Upper lobe of right lung (tissue), 1 donor: ENCODE measurements at regions not wholly inside any gene's neighbourhood (a gene's known extent, or its start where the extent isn't known, plus 50 kb on each side); places are given as distances from the start of the nearest gene placed in this dataset.
"Not testable (repeated sequence)": the region's sequence is repeated elsewhere in the genome, so short reads cannot be mapped to it uniquely, and the experiment has no call there.

ENCODE experiments used
- ATAC-seq: fragments of 200-7000 bp; cut with Tn5 transposase; one replicate; pipeline ENCODE4 v1.9.1; 2020; ENCODE audit warnings: mild to moderate bottlenecking, moderate library complexity
- DNase-seq: peaks from one replicate; pipeline ENCODE4 v3.0.0-alpha.2; 2020
- H3K27ac ChIP-seq: fragments of 200-600 bp; one replicate; pipeline ENCODE4 v1.8.0; 2022
- H3K27me3 ChIP-seq: fragments of 200-600 bp; one replicate; pipeline ENCODE4 v1.8.0; 2022; ENCODE audit warnings: mild to moderate bottlenecking
- H3K36me3 ChIP-seq: fragments of 200-600 bp; one replicate; pipeline ENCODE4 v1.8.0; 2022
- H3K4me1 ChIP-seq: fragments of 200-600 bp; one replicate; pipeline ENCODE4 v1.8.0; 2022
- H3K4me3 ChIP-seq: fragments of 200-600 bp; one replicate; pipeline ENCODE4 v1.8.0; 2022; ENCODE audit warnings: mild to moderate bottlenecking
- H3K9me3 ChIP-seq: fragments of 200-600 bp; one replicate; pipeline ENCODE4 v1.8.0; 2022
- intact Hi-C: fragments of 100-400 bp; cut with DNase I; formaldehyde crosslinking; loops from one replicate; pipeline ENCODE4 v1.11.0; 2022
- TF ChIP-seq, protein P1 (sequence below): fragments of 200-600 bp; IDR thresholded peaks from one replicate; pipeline ENCODE4 v1.8.0; 2022; ENCODE audit warnings: antibody characterized with exemption
- donor health status: DM: no; HTN: yes; CAD: no; lungs with severe emphysema.

DNA sequence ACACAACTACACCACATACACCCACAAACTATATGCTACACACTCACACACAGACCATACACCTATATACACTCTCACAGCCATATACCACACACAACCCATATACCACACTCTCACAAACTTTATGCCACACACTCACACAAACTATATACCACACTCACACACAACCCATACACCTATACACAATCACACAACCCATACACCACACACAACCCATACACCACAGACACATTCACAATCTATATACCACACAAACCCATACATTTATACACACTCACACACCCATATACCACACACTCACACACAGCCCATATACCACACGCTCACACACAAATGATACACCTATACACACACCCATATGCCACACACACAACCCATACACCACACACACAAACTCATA lies 163.3 kb downstream of the TMEM121 start:
- no peaks in the 10 kb centered on the region for H3K4me1 ChIP-seq
- no peaks in the 10 kb centered on the region for H3K36me3 ChIP-seq
- intact Hi-C loops, result no loop called here
- H3K9me3 ChIP-seq, result no peaks in the 10 kb centered on the region
- TF ChIP-seq, protein P1, sequence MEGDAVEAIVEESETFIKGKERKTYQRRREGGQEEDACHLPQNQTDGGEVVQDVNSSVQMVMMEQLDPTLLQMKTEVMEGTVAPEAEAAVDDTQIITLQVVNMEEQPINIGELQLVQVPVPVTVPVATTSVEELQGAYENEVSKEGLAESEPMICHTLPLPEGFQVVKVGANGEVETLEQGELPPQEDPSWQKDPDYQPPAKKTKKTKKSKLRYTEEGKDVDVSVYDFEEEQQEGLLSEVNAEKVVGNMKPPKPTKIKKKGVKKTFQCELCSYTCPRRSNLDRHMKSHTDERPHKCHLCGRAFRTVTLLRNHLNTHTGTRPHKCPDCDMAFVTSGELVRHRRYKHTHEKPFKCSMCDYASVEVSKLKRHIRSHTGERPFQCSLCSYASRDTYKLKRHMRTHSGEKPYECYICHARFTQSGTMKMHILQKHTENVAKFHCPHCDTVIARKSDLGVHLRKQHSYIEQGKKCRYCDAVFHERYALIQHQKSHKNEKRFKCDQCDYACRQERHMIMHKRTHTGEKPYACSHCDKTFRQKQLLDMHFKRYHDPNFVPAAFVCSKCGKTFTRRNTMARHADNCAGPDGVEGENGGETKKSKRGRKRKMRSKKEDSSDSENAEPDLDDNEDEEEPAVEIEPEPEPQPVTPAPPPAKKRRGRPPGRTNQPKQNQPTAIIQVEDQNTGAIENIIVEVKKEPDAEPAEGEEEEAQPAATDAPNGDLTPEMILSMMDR, result no peak
- H3K27ac ChIP-seq, result no peak overlapping the region
- H3K27me3 ChIP-seq, result no peaks in the 10 kb centered on the region
- ATAC-seq (no peak), DNase-seq (no peak)
- no peak overlapping the region for H3K4me3 ChIP-seq

DNA sequence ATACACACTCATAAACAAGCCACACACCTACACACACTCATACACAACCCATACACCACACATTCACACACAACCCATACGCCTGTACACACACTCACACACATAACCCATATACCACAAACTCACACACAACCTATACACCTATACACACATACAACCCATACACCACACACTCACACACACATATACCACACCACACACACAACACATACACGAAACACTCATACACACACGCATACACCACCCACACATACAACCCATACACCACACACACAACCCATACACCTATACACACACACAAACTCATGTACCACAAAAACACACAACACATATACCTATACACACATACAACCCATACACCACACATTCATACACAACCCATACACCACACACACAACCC lies 164.3 kb downstream of the TMEM121 start:
- Histone ChIP-seq H3K36me3 (no peaks in the 10 kb centered on the region), H3K9me3 (no peaks in the 10 kb centered on the region), H3K4me3 (no peak overlapping the region), H3K4me1 (no peaks in the 10 kb centered on the region), H3K27ac (no peak overlapping the region), H3K27me3 (no peaks in the 10 kb centered on the region)
- TF ChIP-seq, protein P1, result no peak
- no peak for DNase-seq
- ATAC-seq, result no peak
- intact Hi-C loops, result no loop called here

DNA sequence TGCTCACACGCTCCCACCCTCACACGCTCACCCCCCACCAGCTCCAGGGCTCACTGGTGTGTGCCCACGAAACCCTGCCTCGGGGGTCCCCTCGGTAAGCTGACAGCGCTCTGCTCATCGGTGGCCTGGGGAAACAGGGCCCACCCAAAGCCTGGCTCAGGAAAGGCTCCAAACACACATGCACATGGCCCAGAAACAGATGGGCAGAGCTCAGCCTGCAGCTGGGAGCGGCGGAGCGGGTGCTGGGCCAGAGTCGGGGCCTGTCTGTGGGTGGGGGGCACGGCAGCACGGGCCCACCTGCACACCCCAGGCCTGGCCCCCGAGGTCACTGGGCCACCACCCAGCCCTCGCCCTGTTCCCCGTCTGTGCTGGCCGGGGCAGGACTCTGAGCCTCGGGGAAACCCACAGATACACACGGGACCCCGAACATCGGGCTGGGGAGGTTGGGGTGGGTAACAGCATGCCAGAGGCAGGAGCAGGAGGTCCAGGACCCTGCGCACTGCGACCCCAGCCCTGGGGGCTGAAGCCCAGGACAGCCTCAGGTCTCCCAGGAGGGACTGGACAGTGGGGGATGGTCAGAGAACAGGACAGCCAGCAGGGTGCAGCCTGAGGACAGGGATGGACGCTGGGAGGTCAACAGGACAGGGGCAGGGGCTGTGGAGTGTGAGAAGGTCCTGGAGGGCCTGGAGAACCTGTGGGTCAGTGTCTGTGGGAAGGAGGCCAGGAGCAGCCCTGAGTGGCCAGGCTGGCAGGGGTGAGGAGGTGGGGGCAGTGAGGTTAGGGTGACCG lies 165.1 kb downstream of the TMEM121 start:
- H3K27ac ChIP-seq, intact Hi-C loops, H3K9me3 ChIP-seq, H3K27me3 ChIP-seq, ATAC-seq, H3K4me1 ChIP-seq, H3K36me3 ChIP-seq, H3K4me3 ChIP-seq: not testable (repeated sequence)
- DNase-seq, result peak; percentile 41

DNA sequence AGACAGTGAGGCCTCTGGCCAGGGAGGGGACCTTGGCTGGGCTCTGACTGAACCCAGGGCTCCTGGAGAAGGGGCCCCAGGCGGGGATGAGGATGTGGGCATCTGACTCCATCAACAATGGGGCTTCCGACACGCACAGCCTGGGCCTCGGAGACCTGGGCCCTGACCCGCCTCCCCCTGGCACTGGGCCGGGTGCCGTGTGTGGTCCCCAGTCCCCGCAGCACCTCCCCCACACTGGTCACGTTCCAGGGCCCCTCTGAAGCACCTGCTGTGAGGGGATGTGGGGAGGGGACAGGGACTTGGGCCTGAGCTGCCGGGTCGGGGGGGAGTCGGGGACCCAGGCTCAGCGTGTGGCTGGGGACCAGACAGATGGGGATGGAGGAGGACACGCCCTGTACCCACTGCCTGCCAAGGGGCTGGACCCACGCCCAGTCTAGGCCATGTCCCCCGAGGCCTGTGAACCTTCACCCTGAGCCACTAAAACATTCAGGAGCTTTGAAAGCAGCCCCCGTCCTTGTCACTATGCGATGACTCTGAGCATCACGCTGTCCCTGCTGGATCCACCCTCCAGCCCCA lies 165.8 kb downstream of the TMEM121 start:
- H3K4me1 ChIP-seq, intact Hi-C loops, H3K9me3 ChIP-seq, H3K36me3 ChIP-seq, H3K27ac ChIP-seq, H3K27me3 ChIP-seq, H3K4me3 ChIP-seq, ATAC-seq, DNase-seq: not testable (repeated sequence)

DNA sequence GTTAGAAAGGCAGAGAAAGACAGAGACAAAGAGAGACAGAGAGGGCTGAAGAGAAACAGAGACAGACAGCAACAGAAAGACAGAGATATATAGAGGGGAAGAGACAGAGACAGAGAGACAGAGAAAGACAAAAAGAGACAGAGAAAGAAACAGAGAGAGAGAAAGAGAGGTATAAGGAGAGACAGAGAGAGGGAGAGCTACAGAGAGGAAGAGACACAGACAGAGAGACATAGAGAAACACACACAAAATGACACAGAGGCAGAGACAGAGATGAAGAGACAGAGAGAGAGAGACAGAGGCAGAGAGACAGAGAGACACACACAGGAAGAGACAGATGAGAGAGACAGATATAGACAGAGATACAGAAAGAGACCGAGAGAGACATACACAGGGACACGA lies 168.6 kb downstream of the TMEM121 start:
- ATAC-seq (no peak), DNase-seq (no peak)
- no peaks in the 10 kb centered on the region for H3K4me1 ChIP-seq
- TF ChIP-seq, protein P1, result no peak
- H3K36me3 ChIP-seq, result no peaks in the 10 kb centered on the region
- no peak overlapping the region for H3K27ac ChIP-seq
- intact Hi-C loops, result no loop called here
- no peaks in the 10 kb centered on the region for H3K27me3 ChIP-seq
- no peak overlapping the region for H3K4me3 ChIP-seq
- H3K9me3 ChIP-seq, result no peaks in the 10 kb centered on the region

DNA sequence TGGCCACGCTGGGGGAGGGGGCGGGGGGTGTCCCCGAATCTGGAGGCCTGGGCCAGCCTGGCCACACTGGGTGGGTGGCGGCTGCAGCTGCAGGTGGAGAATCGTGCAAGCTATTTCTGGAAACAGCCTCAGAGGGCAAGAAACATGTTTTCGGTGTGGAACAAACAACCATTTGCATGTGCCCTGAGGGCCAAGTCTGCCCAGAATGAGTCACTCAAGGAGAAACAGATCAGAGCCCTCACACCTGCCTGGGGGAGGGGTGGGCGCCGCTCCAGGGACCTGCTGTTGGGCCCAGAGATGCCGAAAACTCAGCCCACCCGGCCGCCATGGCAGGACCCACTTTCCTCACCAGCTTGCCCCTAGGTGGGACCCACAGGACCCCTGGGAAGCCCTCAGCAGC lies 170.0 kb downstream of the TMEM121 start:
- H3K27ac ChIP-seq, ATAC-seq, H3K27me3 ChIP-seq, H3K4me1 ChIP-seq, H3K36me3 ChIP-seq, intact Hi-C loops, H3K4me3 ChIP-seq, H3K9me3 ChIP-seq, DNase-seq: not testable (repeated sequence)

DNA sequence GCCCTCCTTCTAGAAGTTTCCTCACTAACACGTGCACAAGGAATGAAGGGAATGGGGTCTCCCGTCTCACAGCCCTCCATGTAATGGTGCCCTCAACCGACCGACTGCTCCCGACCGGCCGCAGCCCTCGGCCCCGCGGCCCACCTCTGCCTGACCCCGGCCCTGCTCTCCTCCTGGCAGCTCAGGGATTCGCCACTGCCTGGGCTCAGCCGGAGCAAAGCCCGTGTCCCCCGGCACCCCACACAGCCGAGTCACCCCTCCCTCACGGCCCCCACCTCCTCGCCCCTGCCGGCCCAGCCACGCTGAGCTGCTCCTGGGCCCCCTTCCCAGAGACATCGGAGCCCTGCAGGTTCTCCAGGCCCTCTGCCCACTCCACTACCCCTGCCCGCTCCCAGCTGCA lies 171.0 kb downstream of the TMEM121 start:
- H3K27ac ChIP-seq, H3K27me3 ChIP-seq, intact Hi-C loops, ATAC-seq, H3K4me1 ChIP-seq, H3K4me3 ChIP-seq, H3K9me3 ChIP-seq, H3K36me3 ChIP-seq: not testable (repeated sequence)
- peak; percentile 42 for DNase-seq

DNA sequence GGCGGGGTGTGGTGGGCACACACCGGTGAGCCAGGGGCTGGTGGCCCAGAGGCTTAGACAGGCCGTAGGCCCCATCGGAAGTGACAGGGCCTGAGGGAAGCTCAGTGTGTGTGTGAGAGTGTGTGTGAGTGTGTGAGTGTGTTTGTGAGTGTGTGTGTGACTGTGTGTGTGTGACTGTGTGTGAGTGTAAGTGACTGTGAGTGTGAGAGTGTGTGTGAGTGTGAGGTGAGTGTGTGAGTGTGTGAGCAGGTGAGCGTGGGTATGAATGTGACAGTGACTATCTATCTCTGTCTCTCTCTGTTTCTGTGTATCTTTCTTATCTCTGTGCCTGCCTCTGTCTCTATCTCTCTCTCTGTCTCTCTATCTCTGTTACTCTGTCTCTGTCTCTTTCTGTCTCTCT lies 171.6 kb downstream of the TMEM121 start:
- H3K4me3 ChIP-seq, intact Hi-C loops, H3K27me3 ChIP-seq, DNase-seq, H3K36me3 ChIP-seq, H3K27ac ChIP-seq, ATAC-seq, H3K4me1 ChIP-seq, H3K9me3 ChIP-seq: not testable (repeated sequence)

DNA sequence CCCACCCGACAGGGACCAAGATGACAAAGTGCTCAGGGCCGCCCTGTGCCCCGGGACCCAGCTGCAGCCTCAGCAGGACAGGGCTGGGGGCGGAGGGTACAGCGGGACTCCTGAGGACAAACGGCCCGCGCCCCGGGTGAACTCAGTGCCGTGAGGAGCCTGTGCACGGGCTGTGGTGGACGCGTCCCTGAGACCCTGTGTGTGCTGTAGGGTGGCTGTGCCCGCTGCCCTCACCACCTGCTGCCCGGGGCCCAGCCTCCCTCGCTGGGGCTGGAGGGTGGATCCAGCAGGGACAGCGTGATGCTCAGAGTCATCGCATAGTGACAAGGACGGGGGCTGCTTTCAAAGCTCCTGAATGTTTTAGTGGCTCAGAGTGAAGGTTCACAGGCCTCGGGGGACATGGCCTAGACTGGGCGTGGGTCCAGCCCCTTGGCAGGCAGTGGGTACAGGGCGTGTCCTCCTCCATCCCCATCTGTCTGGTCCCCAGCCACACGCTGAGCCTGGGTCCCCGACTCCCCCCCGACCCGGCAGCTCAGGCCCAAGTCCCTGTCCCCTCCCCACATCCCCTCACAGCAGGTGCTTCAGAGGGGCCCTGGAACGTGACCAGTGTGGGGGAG lies 172.7 kb downstream of the TMEM121 start:
- H3K36me3 ChIP-seq, H3K27me3 ChIP-seq, intact Hi-C loops, H3K4me1 ChIP-seq, H3K27ac ChIP-seq, H3K9me3 ChIP-seq, H3K4me3 ChIP-seq: not testable (repeated sequence)
- ATAC-seq (peak; percentile 13), DNase-seq (peak; percentile 45)

DNA sequence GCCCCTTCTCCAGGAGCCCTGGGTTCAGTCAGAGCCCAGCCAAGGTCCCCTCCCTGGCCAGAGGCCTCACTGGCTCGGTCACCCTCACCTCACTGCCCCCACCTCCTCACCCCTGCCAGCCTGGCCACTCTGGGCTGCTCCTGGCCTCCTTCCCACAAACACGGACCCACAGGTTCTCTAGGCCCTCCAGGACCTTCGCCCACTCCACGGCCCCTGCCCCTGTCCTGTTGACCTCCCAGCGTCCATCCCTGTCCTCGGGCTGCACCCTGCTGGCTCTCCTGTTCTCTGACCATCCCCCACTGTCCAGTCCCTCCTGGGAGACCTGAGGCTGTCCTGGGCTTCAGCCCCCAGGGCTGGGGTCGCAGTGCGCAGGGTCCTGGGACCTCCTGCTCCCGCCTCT lies 173.3 kb downstream of the TMEM121 start:
- intact Hi-C loops, result loop anchor here (10.0 kb wide), 1 partner anchor 115 kb away; no protein-coding TSS in a partner anchor
- H3K9me3 ChIP-seq, H3K27me3 ChIP-seq, H3K27ac ChIP-seq, H3K4me3 ChIP-seq, H3K4me1 ChIP-seq, H3K36me3 ChIP-seq: not testable (repeated sequence)
- ATAC-seq, result peak; percentile 3
- DNase-seq, result peak; percentile 58

DNA sequence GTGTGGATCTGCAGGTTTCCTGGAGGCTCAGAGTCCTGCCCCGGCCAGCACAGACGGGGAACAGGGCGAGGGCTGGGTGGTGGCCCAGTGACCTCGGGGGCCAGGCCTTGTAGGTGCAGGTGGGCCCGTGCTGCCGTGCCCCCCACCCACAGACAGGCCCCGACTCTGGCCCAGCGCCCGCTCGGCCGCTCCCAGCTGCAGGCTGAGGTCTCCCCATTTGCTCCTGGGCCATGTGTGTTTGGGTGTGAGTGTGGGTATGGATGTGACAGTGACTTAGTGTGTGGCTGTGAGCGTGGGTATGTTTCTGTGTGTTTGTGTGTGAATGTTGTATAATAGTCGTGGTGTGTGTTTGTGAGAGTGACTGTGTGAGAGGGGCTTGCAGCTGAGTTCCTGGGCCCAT lies 173.8 kb downstream of the TMEM121 start:
- not testable (repeated sequence) for ATAC-seq, H3K27me3 ChIP-seq, H3K36me3 ChIP-seq, H3K9me3 ChIP-seq, H3K4me3 ChIP-seq, H3K27ac ChIP-seq, H3K4me1 ChIP-seq
- DNase-seq, result peak; percentile 30
- intact Hi-C loops, result loop anchor here (10.0 kb wide), 1 partner anchor 115 kb away; no protein-coding TSS in a partner anchor
